ENCODE measurements at regions not wholly inside any gene's neighbourhood (a gene's known extent, or its start where the extent isn't known, plus 50 kb on each side); places are given as distances from the start of the nearest gene placed in this dataset.

DNA sequence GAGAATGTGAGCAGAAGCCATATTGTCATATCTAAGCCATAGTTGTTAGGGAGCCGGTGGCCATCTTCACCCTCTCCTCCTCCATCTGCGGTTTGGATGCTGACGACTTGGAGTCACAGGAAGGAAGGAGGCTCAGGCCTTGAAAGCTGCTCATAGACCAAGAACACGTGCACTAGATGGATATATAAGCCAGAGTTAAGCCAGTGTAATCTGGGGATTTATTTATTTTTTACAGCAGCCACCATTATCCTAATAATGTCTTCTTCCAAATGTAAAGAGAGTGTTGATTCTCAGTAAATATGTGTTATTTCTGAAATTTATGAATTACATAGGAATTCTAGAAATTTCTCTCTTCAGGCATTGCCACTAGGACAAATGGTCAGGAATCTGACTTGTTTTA is 689.9 kb downstream of the QKI start:
- no peak for TF ChIP-seq POLR2AphosphoS5 (IDR thresholded peaks at IDR 0.05)
- TF ChIP-seq CTCF (IDR thresholded peaks at IDR 0.05): no peak
- TF ChIP-seq POLR2A (IDR thresholded peaks at IDR 0.05): no peak
